ENCODE measurements at regions not wholly inside any gene's neighbourhood (a gene's known extent, or its start where the extent isn't known, plus 50 kb on each side); places are given as distances from the start of the nearest gene placed in this dataset.

- DNase-seq (no peak), ATAC-seq (no peak)
- Mint-ChIP-seq H3K27me3 (no peaks in the 10 kb centered on the region), H3K36me3 (peaks cover 0 to 22% (median 21%) of the 10 kb centered on the region in 3 donors), H3K9me3 (peaks cover 0 to 23% (median 13%) of the 10 kb centered on the region in 9 donors), H3K27ac (no peak overlapping the region), H3K4me1 (peaks cover 0 to 3% (median 0%) of the 10 kb centered on the region in 4 donors), H3K4me3 (no peak overlapping the region)
- POLR2A ChIA-PET, result no interaction called here
These were observed 172.8 kb upstream of the SATB1 start for GRCh38 chr3:18597919-18598318.

GRCh38 chr3:18593231-18593630 is 168.1 kb upstream of the SATB1 start:
- Mint-ChIP-seq H3K4me3 (no peak overlapping the region), H3K27me3 (no peaks in the 10 kb centered on the region), H3K9me3 (peaks cover 0 to 11% (median 5%) of the 10 kb centered on the region in 9 donors), H3K27ac (no peak overlapping the region), H3K36me3 (peaks cover 0 to 10% (median 5%) of the 10 kb centered on the region in 3 donors), H3K4me1 (peaks cover 0 to 3% (median under 1%) of the 10 kb centered on the region in 4 donors)
- DNase-seq (no peak), ATAC-seq (no peak)
- POLR2A ChIA-PET, result no interaction called here

GRCh38 chr3:18591120-18591519 is 166.0 kb upstream of the SATB1 start:
- H3K27me3 Mint-ChIP-seq, result no peaks in the 10 kb centered on the region
- no peaks in the 10 kb centered on the region for H3K9me3 Mint-ChIP-seq
- peaks cover 0 to 3% (median under 1%) of the 10 kb centered on the region in 4 donors for H3K4me1 Mint-ChIP-seq
- ATAC-seq, result no peak
- H3K4me3 Mint-ChIP-seq, result no peak overlapping the region
- H3K36me3 Mint-ChIP-seq, result no peaks in the 10 kb centered on the region
- no peak overlapping the region for H3K27ac Mint-ChIP-seq
- POLR2A ChIA-PET, result no interaction called here
- DNase-seq, result no peak

GRCh38 chr3:18586076-18586475 is 160.9 kb upstream of the SATB1 start:
- POLR2A ChIA-PET, result no interaction called here
- ATAC-seq (no peak), DNase-seq (no peak)
- Mint-ChIP-seq H3K27me3 (no peaks in the 10 kb centered on the region), H3K4me1 (peaks cover 0 to 6% (median 5%) of the 10 kb centered on the region in 4 donors), H3K27ac (no peak overlapping the region), H3K36me3 (peaks cover 0 to 7% (median 7%) of the 10 kb centered on the region in 3 donors), H3K4me3 (no peak overlapping the region), H3K9me3 (peaks cover 0 to 9% (median 7%) of the 10 kb centered on the region in 9 donors)

- H3K27ac Mint-ChIP-seq, result peak overlapping the region in 1 of 10 donors; percentile 7
- POLR2A ChIA-PET, result no interaction called here
- no peak for DNase-seq
- H3K4me1 Mint-ChIP-seq, result peaks cover 3 to 8% (median 6%) of the 10 kb centered on the region in 4 donors
- H3K27me3 Mint-ChIP-seq, result no peaks in the 10 kb centered on the region
- peaks cover 0 to 12% (median 7%) of the 10 kb centered on the region in 3 donors for H3K36me3 Mint-ChIP-seq
- peaks cover 0 to 9% (median 7%) of the 10 kb centered on the region in 9 donors for H3K9me3 Mint-ChIP-seq
- no peak for ATAC-seq
- no peak overlapping the region for H3K4me3 Mint-ChIP-seq
These were observed 160.1 kb upstream of the SATB1 start for GRCh38 chr3:18585004-18585968.

- POLR2A ChIA-PET, result interaction anchor here (0.9 kb wide), 1 partner anchor 8 kb away, joined by 3 read pairs; no protein-coding TSS in a partner anchor
- no peaks in the 10 kb centered on the region for H3K27me3 Mint-ChIP-seq
- no peak overlapping the region for H3K4me3 Mint-ChIP-seq
- peak in 1 of 10 donors; percentile 16 for DNase-seq
- ATAC-seq, result peak in 1 of 2 donors; percentile 33
- H3K9me3 Mint-ChIP-seq, result peaks cover 0 to 9% (median 7%) of the 10 kb centered on the region in 9 donors
- H3K27ac Mint-ChIP-seq, result peak overlapping the region in 1 of 10 donors; percentile 15
- peaks cover 0 to 18% (median 7%) of the 10 kb centered on the region in 3 donors for H3K36me3 Mint-ChIP-seq
- H3K4me1 Mint-ChIP-seq, result peaks cover 2 to 15% (median 13%) of the 10 kb centered on the region in 4 donors
These were observed 155.1 kb upstream of the SATB1 start for GRCh38 chr3:18580268-18580667.

- peak overlapping the region in 1 of 10 donors; percentile 23 for H3K27ac Mint-ChIP-seq
- H3K4me1 Mint-ChIP-seq, result peaks cover 0 to 14% (median 10%) of the 10 kb centered on the region in 4 donors
- peaks cover 0 to 9% (median 7%) of the 10 kb centered on the region in 9 donors for H3K9me3 Mint-ChIP-seq
- peaks cover 0 to 18% (median 7%) of the 10 kb centered on the region in 3 donors for H3K36me3 Mint-ChIP-seq
- H3K4me3 Mint-ChIP-seq, result no peak overlapping the region
- POLR2A ChIA-PET, result no interaction called here
- ATAC-seq (no peak), DNase-seq (no peak)
- no peaks in the 10 kb centered on the region for H3K27me3 Mint-ChIP-seq
These were observed 154.5 kb upstream of the SATB1 start for GRCh38 chr3:18579661-18580060.

- Mint-ChIP-seq H3K4me1 (peaks cover 0 to 14% (median 10%) of the 10 kb centered on the region in 4 donors), H3K4me3 (no peak overlapping the region), H3K27me3 (no peaks in the 10 kb centered on the region), H3K36me3 (peaks cover 0 to 10% (median 0%) of the 10 kb centered on the region in 3 donors), H3K27ac (no peak overlapping the region), H3K9me3 (peaks cover 0 to 3% (median 0%) of the 10 kb centered on the region in 9 donors)
- ATAC-seq (no peak), DNase-seq (no peak)
- POLR2A ChIA-PET, result no interaction called here
These were observed 150.4 kb upstream of the SATB1 start for GRCh38 chr3:18575573-18575972.

GRCh38 chr3:18572809-18573208 is 147.7 kb upstream of the SATB1 start:
- no peak for DNase-seq
- Mint-ChIP-seq H3K4me1 (peaks cover 2 to 6% (median 3%) of the 10 kb centered on the region in 4 donors), H3K27ac (no peak overlapping the region), H3K36me3 (peaks cover 0 to 12% (median 3%) of the 10 kb centered on the region in 3 donors), H3K4me3 (no peak overlapping the region), H3K27me3 (no peaks in the 10 kb centered on the region), H3K9me3 (peaks cover 0 to 3% (median 0%) of the 10 kb centered on the region in 9 donors)
- ATAC-seq, result no peak
- POLR2A ChIA-PET, result no interaction called here

- Mint-ChIP-seq H3K4me1 (peaks cover 10 to 26% (median 13%) of the 10 kb centered on the region in 4 donors), H3K4me3 (no peak overlapping the region), H3K9me3 (peaks cover 0 to 4% (median 0%) of the 10 kb centered on the region in 9 donors), H3K36me3 (peaks cover 0 to 8% (median 3%) of the 10 kb centered on the region in 3 donors), H3K27me3 (no peaks in the 10 kb centered on the region), H3K27ac (no peak overlapping the region)
- ATAC-seq (no peak), DNase-seq (no peak)
- POLR2A ChIA-PET, result no interaction called here
These were observed 142.2 kb upstream of the SATB1 start for GRCh38 chr3:18567293-18567692.

GRCh38 chr3:18562364-18563154 is 137.4 kb upstream of the SATB1 start:
- DNase-seq (no peak), ATAC-seq (no peak)
- Mint-ChIP-seq H3K4me3 (no peak overlapping the region), H3K27ac (peak overlapping the region in 1 of 10 donors; percentile 29), H3K27me3 (no peaks in the 10 kb centered on the region), H3K36me3 (no peaks in the 10 kb centered on the region), H3K4me1 (peaks cover 30 to 59% (median 47%) of the 10 kb centered on the region in 4 donors), H3K9me3 (peaks cover 0 to 4% (median 0%) of the 10 kb centered on the region in 9 donors)
- POLR2A ChIA-PET, result no interaction called here

- peak overlapping the region in 9 of 10 donors; percentile 49 to 89 (median 74) for H3K27ac Mint-ChIP-seq
- peak in 7 of 10 donors; percentile 8 to 51 (median 33) for DNase-seq
These were observed 134.2 kb upstream of the SATB1 start for GRCh38 chr3:18559331-18559842.

More at GRCh38 chr3:18559331-18559842, 134.2 kb upstream of the SATB1 start:
- Mint-ChIP-seq H3K36me3 (peaks cover 0 to 3% (median 0%) of the 10 kb centered on the region in 3 donors), H3K9me3 (peaks cover 0 to 4% (median 0%) of the 10 kb centered on the region in 9 donors), H3K4me3 (peak overlapping the region; percentile 0 to 65 (median 50)), H3K27me3 (no peaks in the 10 kb centered on the region), H3K4me1 (peaks cover 24 to 55% (median 51%) of the 10 kb centered on the region in 4 donors)
- ATAC-seq, result peak; percentile 42 to 70
- POLR2A ChIA-PET, result interaction anchor here (0.7 to 1.1 kb wide), 4 partner anchors 113 to 199 kb away, joined by 3 to 4 read pairs (median 3); no protein-coding TSS in a partner anchor

Measured in naive thymus-derived CD8-positive, alpha-beta T cell (primary cell).